Progenitor cell of endocrine pancreas (in vitro differentiated cells): ENCODE measurements at regions not wholly inside any gene's neighbourhood (a gene's known extent, or its start where the extent isn't known, plus 50 kb on each side); places are given as distances from the start of the nearest gene placed in this dataset.

Source experiments
- DNase-seq: peaks from one replicate; pipeline ENCODE4 v3.0.0; 2021; ENCODE audit warnings: low spot score; ENCODE audit not compliant: unreplicated experiment
- H3K27ac Mint-ChIP-seq: 2 replicates; pipeline ENCODE4 v1.8.0; 2021; ENCODE audit warnings: mild to moderate bottlenecking, moderate library complexity, mixed read lengths
- H3K27me3 Mint-ChIP-seq: 2 replicates; pipeline ENCODE4 v1.8.0; 2021; ENCODE audit warnings: mixed read lengths
- H3K36me3 Mint-ChIP-seq: 2 replicates; pipeline ENCODE4 v1.8.0; 2022; ENCODE audit warnings: mixed read lengths; ENCODE audit not compliant: insufficient read depth
- H3K4me1 Mint-ChIP-seq: 2 replicates; pipeline ENCODE4 v1.8.0; 2021; ENCODE audit warnings: low read depth, mixed read lengths
- H3K4me3 Mint-ChIP-seq: 2 replicates; pipeline ENCODE4 v1.8.0; 2021; ENCODE audit warnings: low read depth, mild to moderate bottlenecking, moderate library complexity, mixed read lengths
- H3K9me3 Mint-ChIP-seq: 2 replicates; pipeline ENCODE4 v1.8.0; 2021; ENCODE audit warnings: low read depth, mixed read lengths
- CTCF ChIP-seq: fragments of 200-600 bp; sonication (generic); IDR thresholded peaks from one replicate; pipeline ENCODE4 v1.5.0; 2021; ENCODE audit warnings: antibody characterized with exemption, mild to moderate bottlenecking; ENCODE audit not compliant: unreplicated experiment

- no peak for TF ChIP-seq CTCF
- no peaks in the 10 kb centered on the region for H3K9me3 Mint-ChIP-seq
- no peak overlapping the region for H3K4me3 Mint-ChIP-seq
- no peak for DNase-seq
- no peak overlapping the region for H3K27ac Mint-ChIP-seq
- H3K36me3 Mint-ChIP-seq: no peaks in the 10 kb centered on the region
- peaks cover 3% of the 10 kb centered on the region for H3K27me3 Mint-ChIP-seq
- H3K4me1 Mint-ChIP-seq: peaks cover 12% of the 10 kb centered on the region
Observed at GRCh38 chr2:5364361-5364760, 327.8 kb upstream of the SOX11 start.

GRCh38 chr2:5365871-5366461 lies 326.2 kb upstream of the SOX11 start:
- no peak overlapping the region for H3K27ac Mint-ChIP-seq

GRCh38 chr2:5367321-5367720 lies 324.9 kb upstream of the SOX11 start:
- H3K27me3 Mint-ChIP-seq: peaks cover 3% of the 10 kb centered on the region
- H3K27ac Mint-ChIP-seq: no peak overlapping the region
- DNase-seq: no peak
- H3K4me3 Mint-ChIP-seq: no peak overlapping the region
- TF ChIP-seq CTCF: no peak
- peaks cover 18% of the 10 kb centered on the region for H3K4me1 Mint-ChIP-seq
- H3K36me3 Mint-ChIP-seq: no peaks in the 10 kb centered on the region
- no peaks in the 10 kb centered on the region for H3K9me3 Mint-ChIP-seq

More at GRCh38 chr2:5365871-5366461, 326.2 kb upstream of the SOX11 start:
- Mint-ChIP-seq H3K9me3 (no peaks in the 10 kb centered on the region), H3K4me3 (no peak overlapping the region), H3K4me1 (peaks cover 13% of the 10 kb centered on the region), H3K27me3 (peaks cover 3% of the 10 kb centered on the region), H3K36me3 (no peaks in the 10 kb centered on the region)
- peak; percentile 72 for DNase-seq
- peak; percentile 89 for TF ChIP-seq CTCF

GRCh38 chr2:5368263-5368662 lies 323.9 kb upstream of the SOX11 start:
- TF ChIP-seq CTCF: peak; percentile 59
- Mint-ChIP-seq H3K27ac (no peak overlapping the region), H3K4me1 (peaks cover 26% of the 10 kb centered on the region), H3K9me3 (no peaks in the 10 kb centered on the region), H3K36me3 (no peaks in the 10 kb centered on the region), H3K4me3 (no peak overlapping the region), H3K27me3 (peaks cover 3% of the 10 kb centered on the region)
- DNase-seq: no peak

GRCh38 chr2:5369510-5369909 lies 322.7 kb upstream of the SOX11 start:
- no peak for DNase-seq
- peaks cover 3% of the 10 kb centered on the region for H3K27me3 Mint-ChIP-seq
- H3K9me3 Mint-ChIP-seq: no peaks in the 10 kb centered on the region
- no peaks in the 10 kb centered on the region for H3K36me3 Mint-ChIP-seq
- H3K4me3 Mint-ChIP-seq: no peak overlapping the region
- H3K4me1 Mint-ChIP-seq: peaks cover 31% of the 10 kb centered on the region
- no peak overlapping the region for H3K27ac Mint-ChIP-seq
- TF ChIP-seq CTCF: no peak
